Activated gamma-delta T cell (primary cell): ENCODE measurements at regions not wholly inside any gene's neighbourhood (a gene's known extent, or its start where the extent isn't known, plus 50 kb on each side); places are given as distances from the start of the nearest gene placed in this dataset.
"Not testable (repeated sequence)": the region's sequence is repeated elsewhere in the genome, so short reads cannot be mapped to it uniquely, and the experiment has no call there.

Source experiments
- DNase-seq: peaks from one replicate; lab custom pipeline; 2025; lab: John Stamatoyannopoulos, UW

- no peak for DNase-seq
These were observed 248.1 kb upstream of the BCHE start for GRCh38 chr3:166085164-166085856.

DNA sequence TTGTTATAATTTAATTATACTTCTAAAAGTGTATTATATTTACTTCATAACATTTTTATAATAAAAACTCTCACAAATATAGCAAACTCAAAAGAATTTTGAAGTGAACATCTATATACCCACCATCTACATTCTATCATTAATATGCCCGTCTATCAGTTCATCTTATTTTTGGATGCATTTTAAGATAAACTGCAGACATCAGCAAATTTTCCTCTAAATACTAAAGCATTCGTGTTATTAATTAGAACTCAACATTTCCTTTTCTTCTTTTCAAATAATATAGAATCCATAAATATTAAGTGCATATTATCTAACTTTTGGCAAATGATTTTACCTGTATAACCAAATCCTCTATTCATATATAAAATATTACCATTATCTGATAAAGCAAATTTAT lies 242.9 kb upstream of the BCHE start:
- DNase-seq, result no peak

GRCh38 chr3:166071831-166072230 lies 234.6 kb upstream of the BCHE start:
- DNase-seq, result no peak

DNA sequence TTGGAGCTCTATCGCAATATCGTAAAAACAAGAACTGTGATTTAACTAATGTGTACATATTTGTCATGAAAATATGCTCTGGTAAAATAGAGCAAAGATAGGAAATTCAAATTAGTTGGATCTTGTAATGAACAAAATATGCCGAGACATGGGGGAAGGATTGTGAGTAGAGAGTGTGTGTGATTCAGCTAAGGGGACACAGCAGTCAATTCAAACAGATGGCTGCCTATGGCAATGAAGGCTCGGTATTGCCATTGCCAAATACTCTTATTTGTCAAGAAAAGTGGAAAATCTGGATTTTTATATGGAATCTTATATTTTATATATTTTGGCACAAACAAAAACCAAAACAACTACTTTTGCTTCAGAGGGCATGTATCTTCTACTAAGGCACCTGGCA lies 227.3 kb upstream of the BCHE start:
- no peak for DNase-seq

DNA sequence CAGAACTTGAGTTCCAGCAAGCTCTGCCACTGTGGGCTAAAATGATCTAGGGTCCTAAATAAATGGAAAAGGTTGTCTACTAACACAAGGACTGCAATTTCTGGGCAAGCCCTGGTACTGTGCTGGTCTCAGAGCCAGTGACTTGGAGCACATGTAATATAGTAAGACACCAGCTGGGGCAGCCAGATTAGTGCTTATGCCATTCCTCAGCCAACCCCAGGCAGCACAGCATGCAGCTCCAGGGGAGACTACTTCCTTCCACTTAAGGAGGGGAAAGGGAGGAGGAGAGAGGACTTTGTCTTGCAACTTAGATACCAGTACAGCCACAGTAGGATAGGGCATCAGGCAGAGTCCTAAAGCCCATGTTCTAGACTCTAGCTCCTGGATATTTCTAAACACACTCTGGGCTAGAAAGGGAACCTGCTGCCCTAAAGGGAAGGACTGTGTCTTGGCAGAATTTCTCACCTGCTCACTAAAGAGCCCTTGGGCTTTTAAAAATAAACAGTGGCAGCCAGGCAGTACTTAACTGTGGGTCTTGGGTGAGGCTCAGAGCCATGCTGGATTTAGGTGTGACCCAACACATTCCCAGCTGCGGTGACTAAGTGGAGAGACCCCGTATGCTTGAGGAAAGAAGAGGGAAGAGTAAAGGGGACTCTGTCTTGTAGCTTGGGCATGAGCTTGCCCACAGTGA lies 223.7 kb upstream of the BCHE start:
- no peak for DNase-seq

- no peak for DNase-seq
These were observed 215.2 kb upstream of the BCHE start for GRCh38 chr3:166052440-166052839.

- DNase-seq, result no peak
These were observed 192.3 kb upstream of the BCHE start for GRCh38 chr3:166029507-166029906.

DNA sequence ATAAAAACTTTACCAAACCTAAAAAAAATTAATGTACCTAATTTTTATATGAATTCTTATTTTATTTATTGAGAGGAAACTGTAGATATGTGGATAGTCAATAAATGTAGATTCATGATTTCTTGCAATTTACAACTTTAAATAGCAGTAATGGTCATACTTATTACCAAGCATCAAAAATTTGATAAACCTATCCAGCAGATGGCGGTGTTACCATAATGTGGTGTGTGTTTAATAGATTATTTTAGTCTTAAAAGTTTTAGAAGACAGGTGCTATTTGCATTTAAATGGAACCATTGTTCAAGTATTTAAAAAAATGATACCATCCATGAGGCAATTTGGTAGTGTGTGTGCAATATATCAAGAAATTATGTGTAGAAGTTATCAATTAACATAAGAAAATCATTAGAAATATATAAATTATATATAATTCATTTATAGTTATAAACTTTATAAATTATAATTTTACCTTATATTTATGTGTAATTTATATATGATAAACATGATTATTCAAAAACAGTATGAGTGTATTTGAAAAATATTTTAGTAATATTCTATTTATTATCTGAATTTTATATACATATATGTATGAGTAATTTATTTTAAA lies 176.0 kb upstream of the BCHE start:
- no peak for DNase-seq

- no peak for DNase-seq
These were observed 174.5 kb upstream of the BCHE start for GRCh38 chr3:166011771-166012170.

DNA sequence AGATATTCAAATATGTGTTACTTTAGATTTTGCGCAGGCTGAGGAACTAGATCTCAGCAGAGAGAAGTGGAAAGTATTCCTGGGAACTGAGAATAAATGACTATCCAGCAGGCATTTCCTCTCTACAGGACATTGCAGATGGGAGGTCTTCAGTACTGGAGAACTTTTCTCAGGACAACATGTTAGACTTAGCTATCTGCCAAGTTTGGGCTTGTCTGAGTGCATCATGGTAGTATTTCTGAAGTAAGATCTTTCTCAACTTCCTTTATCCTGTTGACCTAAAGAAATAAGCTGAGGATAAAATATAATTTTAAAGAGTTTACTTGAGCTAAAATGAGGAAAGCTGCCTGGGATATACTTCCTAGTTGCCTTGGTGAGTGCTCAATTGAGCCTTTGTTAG lies 167.9 kb upstream of the BCHE start:
- DNase-seq, result no peak

GRCh38 chr3:165994293-165994692 lies 157.1 kb upstream of the BCHE start:
- no peak for DNase-seq

DNA sequence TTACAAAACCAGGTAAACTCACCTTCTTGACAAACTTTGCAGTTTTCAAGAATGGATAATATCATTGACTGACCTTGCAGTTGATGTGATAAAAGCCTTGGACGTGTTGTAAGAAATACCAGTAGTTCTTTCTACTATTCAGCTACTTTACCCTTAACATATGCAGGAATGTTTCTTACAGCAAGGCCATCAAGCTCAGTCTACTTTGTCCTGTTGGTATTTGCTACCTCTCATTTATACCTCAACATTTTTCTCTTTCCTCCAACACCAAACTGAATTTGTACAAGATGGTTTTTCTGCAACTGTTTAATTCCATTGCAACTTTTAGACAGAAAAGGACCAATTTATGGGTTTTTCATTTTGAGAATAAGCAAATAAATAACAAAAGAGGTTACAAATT lies 147.4 kb upstream of the BCHE start:
- no peak for DNase-seq

DNA sequence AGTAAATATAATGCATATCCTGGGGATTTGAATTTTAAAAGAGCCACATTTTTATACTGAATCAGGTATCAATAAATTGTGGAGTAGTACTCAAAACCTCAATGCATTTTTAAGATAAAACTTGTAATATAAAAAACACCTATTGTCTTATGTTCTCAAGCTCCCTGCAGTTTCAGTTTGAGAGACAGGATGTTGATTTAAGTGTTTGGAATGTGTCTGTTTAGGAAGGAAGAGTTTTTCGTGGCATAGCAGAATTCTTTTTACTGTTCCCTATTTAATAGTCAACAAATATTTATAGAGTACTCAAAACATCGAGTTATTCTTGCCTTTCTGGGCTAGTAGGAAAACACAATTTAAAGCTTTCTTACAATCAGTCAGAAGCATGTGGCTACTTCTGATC lies 146.1 kb upstream of the BCHE start:
- DNase-seq, result no peak

GRCh38 chr3:165981318-165981717 lies 144.1 kb upstream of the BCHE start:
- DNase-seq, result no peak

DNA sequence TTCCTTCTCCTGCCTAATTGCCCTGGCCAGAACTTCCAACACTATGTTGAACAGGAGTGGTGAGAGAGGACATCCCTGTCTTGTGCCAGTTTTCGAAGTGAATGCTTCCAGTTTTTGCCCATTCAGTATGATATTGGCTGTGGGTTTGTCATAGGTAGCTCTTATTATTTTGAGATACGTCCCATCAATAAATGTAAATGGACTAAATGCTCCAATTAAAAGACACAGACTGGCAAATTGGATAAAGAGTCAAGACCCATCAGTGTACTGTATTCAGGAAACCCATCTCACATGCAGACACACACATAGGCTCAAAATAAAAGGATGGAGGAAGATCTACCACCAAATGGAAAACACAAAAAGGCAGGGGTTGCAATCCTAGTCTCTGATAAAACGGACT lies 123.6 kb upstream of the BCHE start:
- not testable (repeated sequence) for DNase-seq

DNA sequence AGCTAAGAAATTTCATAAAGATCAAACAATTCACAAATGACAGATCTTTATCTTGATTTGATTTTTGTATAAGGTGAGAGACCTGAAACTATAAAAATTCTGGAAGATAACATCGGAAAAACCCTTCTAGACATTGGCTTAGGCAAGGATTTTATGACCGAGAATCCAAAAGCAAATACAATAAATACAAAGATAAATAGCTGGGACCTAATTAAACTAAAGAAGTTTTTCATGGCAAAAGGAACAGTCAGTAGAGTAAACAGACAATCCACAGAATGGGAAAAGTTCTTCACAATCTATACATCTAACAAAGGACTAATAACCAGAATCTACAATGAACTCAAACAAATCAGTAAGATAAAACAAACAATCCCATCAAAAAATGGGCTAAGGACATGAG lies 116.9 kb upstream of the BCHE start:
- no peak for DNase-seq

- DNase-seq, result no peak
These were observed 109.1 kb upstream of the BCHE start for GRCh38 chr3:165946360-165946759.

GRCh38 chr3:165938986-165939540 lies 101.8 kb upstream of the BCHE start:
- no peak for DNase-seq

DNA sequence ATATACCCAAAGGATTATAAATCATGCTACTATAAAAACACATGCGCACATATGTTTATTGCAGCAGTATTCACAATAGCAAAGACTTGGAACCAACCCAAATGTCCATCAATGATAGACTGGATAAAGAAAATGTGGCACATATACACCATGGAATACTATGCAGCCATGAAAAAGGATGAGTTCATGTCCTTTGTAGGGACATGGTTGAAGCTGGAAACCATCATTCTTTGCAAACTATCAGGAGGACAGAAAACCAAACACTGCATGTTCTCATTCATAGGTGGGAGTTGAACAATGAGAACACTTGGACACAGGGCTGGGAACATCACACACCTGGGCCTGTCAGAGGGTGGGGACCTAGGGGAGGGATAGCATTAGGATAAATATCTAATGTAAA lies 98.9 kb upstream of the BCHE start:
- not testable (repeated sequence) for DNase-seq

GRCh38 chr3:165924301-165924791 lies 87.1 kb upstream of the BCHE start:
- DNase-seq, result not testable (repeated sequence)

DNA sequence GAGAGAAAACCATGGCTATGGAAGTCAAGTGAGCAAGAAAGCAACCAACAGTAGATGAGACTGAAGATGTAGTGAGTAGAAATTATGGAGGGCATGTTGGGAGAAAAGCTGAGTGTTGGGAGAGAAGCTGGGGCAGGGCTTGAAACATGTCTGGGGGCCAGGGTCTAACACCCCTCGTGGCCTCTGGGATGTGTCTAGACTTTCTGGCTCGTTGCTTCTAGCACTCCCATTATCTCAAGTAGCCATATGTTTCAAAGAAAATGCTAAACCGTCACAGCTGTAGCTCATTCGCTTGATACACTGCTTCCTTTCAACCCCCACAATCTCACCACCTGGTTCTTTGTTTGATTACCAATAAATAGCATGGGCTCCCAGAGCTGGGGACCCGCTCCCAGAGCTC lies 83.8 kb upstream of the BCHE start:
- DNase-seq, result no peak

GRCh38 chr3:165919284-165919683 lies 82.1 kb upstream of the BCHE start:
- no peak for DNase-seq

DNA sequence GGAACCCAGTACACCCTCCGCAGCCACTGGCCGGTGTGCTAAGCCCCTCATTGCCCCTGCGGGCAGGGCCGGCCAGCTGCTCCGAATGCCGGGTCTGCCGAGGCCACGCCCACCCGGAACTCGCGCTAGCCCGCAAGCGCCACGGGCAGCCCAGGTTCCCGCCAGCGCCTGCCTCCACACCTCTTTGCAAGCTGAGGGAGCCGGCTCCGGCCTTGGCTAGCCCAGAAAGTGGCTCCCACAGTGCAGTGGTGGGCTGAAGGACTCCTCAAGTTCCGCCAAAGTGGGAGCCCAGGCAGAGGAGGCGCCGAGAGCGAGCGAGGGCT lies 81.4 kb upstream of the BCHE start:
- DNase-seq, result peak; percentile 8
